HG03066 (cell line): ENCODE measurements at regions not wholly inside any gene's neighbourhood (a gene's known extent, or its start where the extent isn't known, plus 50 kb on each side); places are given as distances from the start of the nearest gene placed in this dataset.
"Not testable (repeated sequence)": the region's sequence is repeated elsewhere in the genome, so short reads cannot be mapped to it uniquely, and the experiment has no call there.

Source experiments
- ATAC-seq: cut with Tn5 transposase; IDR thresholded peaks from one replicate; pipeline ENCODE4 v1.9.1; 2021; ENCODE audit warnings: low read depth; ENCODE audit not compliant: unreplicated experiment

- ATAC-seq = no peak
Measured at GRCh38 chr1:173392895-173393658, 84.1 kb upstream of the PRDX6 start.

- no peak for ATAC-seq
Measured at GRCh38 chr1:173393659-173394000, 83.5 kb upstream of the PRDX6 start.

- ATAC-seq = not testable (repeated sequence)
Measured at GRCh38 chr1:173394813-173395212, 82.3 kb upstream of the PRDX6 start.

GRCh38 chr1:173395762-173396161, 81.4 kb upstream of the PRDX6 start:
- no peak for ATAC-seq

GRCh38 chr1:173400387-173400995, 76.6 kb upstream of the PRDX6 start:
- ATAC-seq = no peak

- no peak for ATAC-seq
Measured at GRCh38 chr1:173403996-173404395, 73.1 kb upstream of the PRDX6 start.

- no peak for ATAC-seq
Measured at GRCh38 chr1:173405281-173405680, 71.9 kb upstream of the PRDX6 start.

GRCh38 chr1:173405834-173406233, 71.3 kb upstream of the PRDX6 start:
- no peak for ATAC-seq

GRCh38 chr1:173406783-173407230, 70.3 kb upstream of the PRDX6 start:
- no peak for ATAC-seq

- ATAC-seq = no peak
Measured at GRCh38 chr1:173407846-173408245, 69.3 kb upstream of the PRDX6 start.

- no peak for ATAC-seq
Measured at GRCh38 chr1:173408886-173409285, 68.2 kb upstream of the PRDX6 start.

- ATAC-seq = no peak
Measured at GRCh38 chr1:173409613-173410012, 67.5 kb upstream of the PRDX6 start.

GRCh38 chr1:173410133-173410793, 66.9 kb upstream of the PRDX6 start:
- no peak for ATAC-seq

- ATAC-seq = peak; percentile 63
Measured at GRCh38 chr1:173410794-173411236, 66.3 kb upstream of the PRDX6 start.

- ATAC-seq = no peak
Measured at GRCh38 chr1:173411835-173412742, 65.0 kb upstream of the PRDX6 start.

GRCh38 chr1:173413271-173413707, 63.8 kb upstream of the PRDX6 start:
- ATAC-seq = no peak

GRCh38 chr1:173414136-173414535, 63.0 kb upstream of the PRDX6 start:
- ATAC-seq = peak; percentile 37

- ATAC-seq = no peak
Measured at GRCh38 chr1:173414539-173415226, 62.5 kb upstream of the PRDX6 start.

- peak; percentile 31 for ATAC-seq
Measured at GRCh38 chr1:173415490-173415889, 61.6 kb upstream of the PRDX6 start.

- ATAC-seq = no peak
Measured at GRCh38 chr1:173415905-173416450, 61.2 kb upstream of the PRDX6 start.
